Fibroblast of lung (primary cell): ENCODE measurements at regions not wholly inside any gene's neighbourhood (a gene's known extent, or its start where the extent isn't known, plus 50 kb on each side); places are given as distances from the start of the nearest gene placed in this dataset.

Experiments used
- EZH2 ChIP-seq: IDR thresholded peaks from 2 replicates; pipeline ENCODE4 v1.5.1; 2012; ENCODE audit warnings: low read length, control low read depth, mild to moderate bottlenecking; ENCODE audit errors: missing control alignments
- TF ChIP-seq, protein P1 (sequence below), 2 donors: IDR thresholded peaks in 1 of 2; conservative IDR thresholded peaks in 1 of 2; 1 replicate in 1 of 2; 2 replicates in 1 of 2; pipeline ENCODE4 v1.5.1; 2011 to 2012; ENCODE audit warnings: low read length in 2 of 2, control low read depth in 1 of 2, inconsistent platforms in 1 of 2, low read depth in 1 of 2, mild to moderate bottlenecking in 1 of 2

- TF ChIP-seq, protein P1, sequence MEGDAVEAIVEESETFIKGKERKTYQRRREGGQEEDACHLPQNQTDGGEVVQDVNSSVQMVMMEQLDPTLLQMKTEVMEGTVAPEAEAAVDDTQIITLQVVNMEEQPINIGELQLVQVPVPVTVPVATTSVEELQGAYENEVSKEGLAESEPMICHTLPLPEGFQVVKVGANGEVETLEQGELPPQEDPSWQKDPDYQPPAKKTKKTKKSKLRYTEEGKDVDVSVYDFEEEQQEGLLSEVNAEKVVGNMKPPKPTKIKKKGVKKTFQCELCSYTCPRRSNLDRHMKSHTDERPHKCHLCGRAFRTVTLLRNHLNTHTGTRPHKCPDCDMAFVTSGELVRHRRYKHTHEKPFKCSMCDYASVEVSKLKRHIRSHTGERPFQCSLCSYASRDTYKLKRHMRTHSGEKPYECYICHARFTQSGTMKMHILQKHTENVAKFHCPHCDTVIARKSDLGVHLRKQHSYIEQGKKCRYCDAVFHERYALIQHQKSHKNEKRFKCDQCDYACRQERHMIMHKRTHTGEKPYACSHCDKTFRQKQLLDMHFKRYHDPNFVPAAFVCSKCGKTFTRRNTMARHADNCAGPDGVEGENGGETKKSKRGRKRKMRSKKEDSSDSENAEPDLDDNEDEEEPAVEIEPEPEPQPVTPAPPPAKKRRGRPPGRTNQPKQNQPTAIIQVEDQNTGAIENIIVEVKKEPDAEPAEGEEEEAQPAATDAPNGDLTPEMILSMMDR (conservative IDR thresholded peaks at IDR 0.05 in 1 of 2, IDR thresholded peaks at IDR 0.05 in 1 of 2; ENCODE audit: low read depth in 1 of 2, low read length in 2 of 2) = no peak
- no peak for TF ChIP-seq EZH2
These were observed 52.5 kb upstream of the NBL1 start for GRCh38 chr1:19591482-19592091.
